Gastroesophageal sphincter (tissue), 3 donors: ENCODE measurements at regions not wholly inside any gene's neighbourhood (a gene's known extent, or its start where the extent isn't known, plus 50 kb on each side); places are given as distances from the start of the nearest gene placed in this dataset.

Experiments
- EP300 ChIP-seq: sonication (generic); formaldehyde crosslinking; IDR thresholded peaks from one replicate; pipeline ENCODE4 v1.6.1; 2017; ENCODE audit warnings: antibody characterized with exemption, mild to moderate bottlenecking
- POLR2A ChIP-seq, 2 donors: fragments of 450-650 bp; IDR thresholded peaks; one replicate each; pipeline ENCODE4 v1.6.1; 2017; ENCODE audit warnings: antibody characterized with exemption in 2 of 2, mild to moderate bottlenecking in 2 of 2, moderate library complexity in 1 of 2
- POLR2AphosphoS5 ChIP-seq: sonication (generic); formaldehyde crosslinking; IDR thresholded peaks from one replicate; pipeline ENCODE4 v1.6.1; 2017; ENCODE audit warnings: antibody characterized with exemption
- TF ChIP-seq, protein P1 (sequence below), 4 experiments: fragments of 200-600 bp in 2 of 4; fragments of 450-650 bp in 2 of 4; sonication (generic) in 1 of 4; IDR thresholded peaks; one replicate each; pipeline ENCODE4 v1.5.1; 2017 to 2019; ENCODE audit warnings: antibody characterized with exemption in 4 of 4, mild to moderate bottlenecking in 2 of 4, moderate library complexity in 2 of 4

DNA sequence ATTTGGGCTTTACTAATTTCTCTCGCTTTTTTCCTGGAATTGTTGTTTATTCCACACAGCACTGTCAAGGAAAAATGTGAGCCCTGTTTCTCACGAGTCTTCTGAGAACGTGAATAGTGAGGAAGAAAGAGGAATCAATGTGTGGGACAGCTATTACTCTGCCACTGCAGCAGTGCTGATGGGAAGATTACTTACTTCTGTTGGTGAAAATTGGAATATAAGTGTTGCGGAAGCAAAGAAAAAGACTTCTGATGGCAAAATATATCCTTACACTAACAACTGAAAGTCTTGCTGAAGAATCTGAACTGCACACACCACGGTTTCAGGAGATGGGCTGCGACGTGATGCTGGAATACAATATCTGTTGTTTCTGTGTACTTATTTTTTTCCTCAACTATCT is 884.2 kb downstream of the AACS start:
- TF ChIP-seq, protein P1, sequence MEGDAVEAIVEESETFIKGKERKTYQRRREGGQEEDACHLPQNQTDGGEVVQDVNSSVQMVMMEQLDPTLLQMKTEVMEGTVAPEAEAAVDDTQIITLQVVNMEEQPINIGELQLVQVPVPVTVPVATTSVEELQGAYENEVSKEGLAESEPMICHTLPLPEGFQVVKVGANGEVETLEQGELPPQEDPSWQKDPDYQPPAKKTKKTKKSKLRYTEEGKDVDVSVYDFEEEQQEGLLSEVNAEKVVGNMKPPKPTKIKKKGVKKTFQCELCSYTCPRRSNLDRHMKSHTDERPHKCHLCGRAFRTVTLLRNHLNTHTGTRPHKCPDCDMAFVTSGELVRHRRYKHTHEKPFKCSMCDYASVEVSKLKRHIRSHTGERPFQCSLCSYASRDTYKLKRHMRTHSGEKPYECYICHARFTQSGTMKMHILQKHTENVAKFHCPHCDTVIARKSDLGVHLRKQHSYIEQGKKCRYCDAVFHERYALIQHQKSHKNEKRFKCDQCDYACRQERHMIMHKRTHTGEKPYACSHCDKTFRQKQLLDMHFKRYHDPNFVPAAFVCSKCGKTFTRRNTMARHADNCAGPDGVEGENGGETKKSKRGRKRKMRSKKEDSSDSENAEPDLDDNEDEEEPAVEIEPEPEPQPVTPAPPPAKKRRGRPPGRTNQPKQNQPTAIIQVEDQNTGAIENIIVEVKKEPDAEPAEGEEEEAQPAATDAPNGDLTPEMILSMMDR (IDR thresholded peaks at IDR 0.05): no peak
- no peak for TF ChIP-seq EP300
- no peak for TF ChIP-seq POLR2A (IDR thresholded peaks at IDR 0.05)
- TF ChIP-seq POLR2AphosphoS5: no peak
